Neural progenitor cell (in vitro differentiated cells): ENCODE measurements at regions not wholly inside any gene's neighbourhood (a gene's known extent, or its start where the extent isn't known, plus 50 kb on each side); places are given as distances from the start of the nearest gene placed in this dataset.

Experiments
- EZH2 ChIP-seq: fragments of 200-600 bp; sonication (generic); IDR thresholded peaks from 2 replicates; pipeline ENCODE4 v1.6.1; 2017; ENCODE audit warnings: antibody characterized with exemption, mild to moderate bottlenecking, moderate library complexity
- EZH2phosphoT487 ChIP-seq: fragments of 200-600 bp; sonication (generic); IDR thresholded peaks from 2 replicates; pipeline ENCODE4 v1.6.1; 2017; ENCODE audit warnings: antibody characterized with exemption
- TF ChIP-seq, protein P1 (sequence below): fragments of 200-600 bp; sonication (generic); IDR thresholded peaks from 2 replicates; pipeline ENCODE4 v1.5.1; 2017; ENCODE audit warnings: antibody characterized with exemption, mild to moderate bottlenecking

DNA sequence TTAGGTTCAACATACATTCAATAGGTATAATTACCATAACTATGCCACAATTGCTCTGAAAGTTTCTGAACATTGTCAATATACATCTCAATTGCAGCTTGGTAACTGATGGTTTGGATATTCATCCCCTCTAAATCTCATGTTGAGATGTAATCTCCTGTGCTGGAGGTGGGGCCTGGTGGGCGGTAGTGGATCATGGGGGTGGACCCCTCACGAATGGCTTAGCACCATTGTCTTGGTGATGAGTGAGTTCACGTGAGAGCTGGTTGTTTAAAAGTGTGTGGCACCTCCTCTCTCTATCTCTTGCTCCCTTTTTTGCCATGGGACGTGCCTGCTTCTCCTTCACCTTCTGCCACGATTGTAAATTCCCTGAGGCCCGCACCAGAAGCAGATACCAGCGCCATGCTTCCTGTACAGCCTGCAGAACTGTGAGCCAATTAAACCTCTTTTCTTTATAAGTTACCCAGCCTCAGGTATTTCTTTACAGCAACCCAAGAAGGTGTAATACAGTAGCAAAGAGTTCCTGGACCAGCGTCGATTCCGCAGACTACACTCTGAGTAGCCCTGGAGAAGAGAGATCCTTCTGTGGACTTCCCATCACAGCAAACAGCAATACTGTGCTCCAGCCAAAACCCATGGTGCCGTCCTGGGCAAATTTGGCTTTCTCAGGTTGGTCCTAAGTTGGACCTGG lies 83.8 kb upstream of the GRB10 start:
- TF ChIP-seq, protein P1, sequence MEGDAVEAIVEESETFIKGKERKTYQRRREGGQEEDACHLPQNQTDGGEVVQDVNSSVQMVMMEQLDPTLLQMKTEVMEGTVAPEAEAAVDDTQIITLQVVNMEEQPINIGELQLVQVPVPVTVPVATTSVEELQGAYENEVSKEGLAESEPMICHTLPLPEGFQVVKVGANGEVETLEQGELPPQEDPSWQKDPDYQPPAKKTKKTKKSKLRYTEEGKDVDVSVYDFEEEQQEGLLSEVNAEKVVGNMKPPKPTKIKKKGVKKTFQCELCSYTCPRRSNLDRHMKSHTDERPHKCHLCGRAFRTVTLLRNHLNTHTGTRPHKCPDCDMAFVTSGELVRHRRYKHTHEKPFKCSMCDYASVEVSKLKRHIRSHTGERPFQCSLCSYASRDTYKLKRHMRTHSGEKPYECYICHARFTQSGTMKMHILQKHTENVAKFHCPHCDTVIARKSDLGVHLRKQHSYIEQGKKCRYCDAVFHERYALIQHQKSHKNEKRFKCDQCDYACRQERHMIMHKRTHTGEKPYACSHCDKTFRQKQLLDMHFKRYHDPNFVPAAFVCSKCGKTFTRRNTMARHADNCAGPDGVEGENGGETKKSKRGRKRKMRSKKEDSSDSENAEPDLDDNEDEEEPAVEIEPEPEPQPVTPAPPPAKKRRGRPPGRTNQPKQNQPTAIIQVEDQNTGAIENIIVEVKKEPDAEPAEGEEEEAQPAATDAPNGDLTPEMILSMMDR, result no peak
- TF ChIP-seq EZH2 (no peak), EZH2phosphoT487 (no peak)
